Endothelial cell of umbilical vein (primary cell): ENCODE measurements at regions not wholly inside any gene's neighbourhood (a gene's known extent, or its start where the extent isn't known, plus 50 kb on each side); places are given as distances from the start of the nearest gene placed in this dataset.

Experiments used
- EZH2 ChIP-seq: IDR thresholded peaks from 2 replicates; pipeline ENCODE4 v1.6.1; 2012; ENCODE audit warnings: borderline replicate concordance, low read depth, mild to moderate bottlenecking, moderate library complexity, low read length, inconsistent platforms; ENCODE audit not compliant: severe bottlenecking
- MYC ChIP-seq: IDR thresholded peaks from one replicate; pipeline ENCODE4 v1.6.1; 2011; ENCODE audit warnings: mild to moderate bottlenecking, low read depth, low read length

DNA sequence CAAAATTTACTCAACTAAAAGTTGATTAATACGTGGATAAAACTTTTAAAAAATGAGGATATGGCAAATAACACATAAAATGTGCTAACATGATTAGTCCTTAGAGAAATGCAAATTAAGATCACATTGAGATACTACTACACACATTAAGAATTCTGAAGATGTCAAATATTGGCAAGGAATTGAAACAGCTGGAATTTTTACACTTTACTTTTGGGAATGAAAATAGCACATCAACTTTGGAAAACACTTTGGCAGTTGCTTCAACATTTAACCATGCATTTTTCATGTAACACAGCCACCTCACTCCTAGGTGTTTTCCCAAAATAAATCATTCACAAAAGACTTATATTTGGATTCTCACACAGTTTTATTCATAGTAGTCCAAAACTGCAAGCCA, 687.9 kb upstream of the SETBP1 start:
- TF ChIP-seq MYC (no peak), EZH2 (no peak)
